HEK293 (cell line): ENCODE measurements at regions not wholly inside any gene's neighbourhood (a gene's known extent, or its start where the extent isn't known, plus 50 kb on each side); places are given as distances from the start of the nearest gene placed in this dataset.

Source experiments
- CTCF ChIA-PET: fragments of 350-600 bp; formaldehyde crosslinking; extraction: SDS; loops from one replicate; lab custom pipeline; 2021; ENCODE audit warnings: antibody characterized with exemption; lab: Yijun Ruan, JAX
- POLR2A ChIA-PET: fragments of 300-600 bp; formaldehyde crosslinking; extraction: SDS; loops from one replicate; lab custom pipeline; 2020; ENCODE audit warnings: antibody characterized with exemption, inconsistent platforms; lab: Yijun Ruan, JAX
- H3K27ac ChIP-seq: fragments of 200-500 bp; sonication (Bioruptor generic); 2 replicates; pipeline ENCODE4 v1.5.1; 2014; ENCODE audit warnings: low read depth, low read length, control low read depth, inconsistent platforms; ENCODE audit errors: extremely low read depth
- H3K36me3 ChIP-seq, 2 experiments: fragments of 200-500 bp in 1 of 2; sonication (Bioruptor generic) in 1 of 2; 1 replicate in 1 of 2; 2 replicates in 1 of 2; pipeline ENCODE4 v1.5.1; 2014 to 2017; ENCODE audit warnings: inconsistent platforms in 2 of 2, low read length in 2 of 2; ENCODE audit not compliant: control insufficient read depth in 2 of 2, insufficient read depth in 1 of 2
- H3K4me1 ChIP-seq: fragments of 200-500 bp; sonication (Bioruptor generic); 2 replicates; pipeline ENCODE4 v1.5.1; 2014; ENCODE audit warnings: mild to moderate bottlenecking, low read length, inconsistent platforms; ENCODE audit not compliant: control insufficient read depth, insufficient read depth
- H3K4me3 ChIP-seq: 2 replicates; pipeline ENCODE4 v1.5.1; 2011; ENCODE audit warnings: low read depth, mild to moderate bottlenecking, control low read depth, low read length, moderate library complexity
- H3K9me3 ChIP-seq: fragments of 200-500 bp; sonication (Bioruptor generic); 2 replicates; pipeline ENCODE4 v1.5.1; 2014; ENCODE audit warnings: low read depth, low read length, inconsistent platforms; ENCODE audit not compliant: control insufficient read depth, insufficient read depth
- GLI2 ChIP-seq: fragments of 450-650 bp; formaldehyde crosslinking; IDR thresholded peaks from 2 replicates; pipeline ENCODE4; 2017; ENCODE audit warnings: missing biosample characterization, missing genetic modification characterization, low read depth, borderline replicate concordance
- HOXA7 ChIP-seq: sonication (generic); formaldehyde crosslinking; IDR thresholded peaks from 2 replicates; pipeline ENCODE4 v1.8.1; 2022; ENCODE audit warnings: missing genetic modification reagents, borderline replicate concordance
- IKZF3 ChIP-seq: fragments of 450-650 bp; IDR thresholded peaks from 2 replicates; pipeline ENCODE4 v1.5.0; 2018; ENCODE audit warnings: missing biosample characterization, mild to moderate bottlenecking, missing genetic modification characterization, moderate library complexity
- OVOL3 ChIP-seq: fragments of 450-650 bp; formaldehyde crosslinking; IDR thresholded peaks from 2 replicates; pipeline ENCODE4 v1.5.1; 2016; ENCODE audit warnings: missing biosample characterization, missing genetic modification characterization
- REPIN1 ChIP-seq: fragments of 450-650 bp; formaldehyde crosslinking; IDR thresholded peaks from 2 replicates; pipeline ENCODE4 v1.5.1; 2017; ENCODE audit warnings: missing biosample characterization, missing genetic modification characterization, low read depth
- SCRT1 ChIP-seq: fragments of 450-650 bp; formaldehyde crosslinking; IDR thresholded peaks from 2 replicates; pipeline ENCODE4 v1.5.1; 2016; ENCODE audit warnings: missing biosample characterization, missing genetic modification characterization, borderline replicate concordance
- SP7 ChIP-seq: fragments of 450-650 bp; formaldehyde crosslinking; IDR thresholded peaks from 2 replicates; pipeline ENCODE4 v1.5.1; 2016; ENCODE audit warnings: missing biosample characterization, missing genetic modification characterization
- WT1 ChIP-seq: fragments of 450-650 bp; formaldehyde crosslinking; IDR thresholded peaks from 2 replicates; pipeline ENCODE4 v1.5.1; 2016; ENCODE audit warnings: missing biosample characterization, missing genetic modification characterization
- YY1 ChIP-seq: fragments of 450-650 bp; formaldehyde crosslinking; IDR thresholded peaks from 2 replicates; pipeline ENCODE4 v1.5.1; 2018; ENCODE audit warnings: missing biosample characterization, missing genetic modification characterization
- ZNF146 ChIP-seq: fragments of 450-650 bp; formaldehyde crosslinking; IDR thresholded peaks from 2 replicates; pipeline ENCODE4 v1.5.1; 2016; ENCODE audit warnings: missing biosample characterization, missing genetic modification characterization
- ZNF175 ChIP-seq: fragments of 450-650 bp; formaldehyde crosslinking; IDR thresholded peaks from 2 replicates; pipeline ENCODE4 v1.5.1; 2016; ENCODE audit warnings: missing biosample characterization, missing genetic modification characterization
- ZNF214 ChIP-seq: fragments of 450-650 bp; formaldehyde crosslinking; IDR thresholded peaks from 2 replicates; pipeline ENCODE4 v1.5.1; 2017; ENCODE audit warnings: missing biosample characterization, mild to moderate bottlenecking, missing genetic modification characterization, borderline replicate concordance
- ZNF292 ChIP-seq: fragments of 450-650 bp; formaldehyde crosslinking; IDR thresholded peaks from 2 replicates; pipeline ENCODE4 v1.5.1; 2016; ENCODE audit warnings: low read depth, missing biosample characterization, missing genetic modification characterization, borderline replicate concordance
- ZNF324 ChIP-seq: fragments of 450-650 bp; formaldehyde crosslinking; IDR thresholded peaks from 2 replicates; pipeline ENCODE4 v1.5.1; 2016; ENCODE audit warnings: missing biosample characterization, missing genetic modification characterization
- ZNF366 ChIP-seq: fragments of 450-650 bp; formaldehyde crosslinking; conservative IDR thresholded peaks from 2 replicates; pipeline ENCODE4 v1.5.1; 2016; ENCODE audit warnings: missing biosample characterization, missing genetic modification characterization
- ZNF416 ChIP-seq: fragments of 450-650 bp; formaldehyde crosslinking; IDR thresholded peaks from 2 replicates; pipeline ENCODE4 v1.5.1; 2016; ENCODE audit warnings: missing biosample characterization, missing genetic modification characterization
- ZNF426 ChIP-seq: fragments of 450-650 bp; formaldehyde crosslinking; IDR thresholded peaks from 2 replicates; pipeline ENCODE4 v1.5.1; 2017; ENCODE audit warnings: missing biosample characterization, missing genetic modification characterization, mild to moderate bottlenecking, inconsistent platforms, moderate library complexity
- ZNF521 ChIP-seq: fragments of 450-650 bp; formaldehyde crosslinking; IDR thresholded peaks from 2 replicates; pipeline ENCODE4 v1.5.1; 2017; ENCODE audit warnings: missing biosample characterization, mild to moderate bottlenecking, missing genetic modification characterization
- ZNF548 ChIP-seq: fragments of 450-650 bp; formaldehyde crosslinking; IDR thresholded peaks from 2 replicates; pipeline ENCODE4 v1.5.1; 2016; ENCODE audit warnings: missing biosample characterization, missing genetic modification characterization
- ZNF658 ChIP-seq: fragments of 450-650 bp; formaldehyde crosslinking; IDR thresholded peaks from 2 replicates; pipeline ENCODE4; 2016; ENCODE audit warnings: missing biosample characterization, missing genetic modification characterization
- ZNF76 ChIP-seq: fragments of 450-650 bp; formaldehyde crosslinking; IDR thresholded peaks from 2 replicates; pipeline ENCODE4; 2016; ENCODE audit warnings: low read depth, missing biosample characterization, missing genetic modification characterization, borderline replicate concordance
- ZNF830 ChIP-seq: fragments of 450-650 bp; IDR thresholded peaks from 2 replicates; pipeline ENCODE4 v1.5.0; 2018; ENCODE audit warnings: missing biosample characterization, missing genetic modification characterization, low read depth, mild to moderate bottlenecking, moderate library complexity
- TF ChIP-seq, protein P1 (sequence below): fragments of 450-650 bp; formaldehyde crosslinking; IDR thresholded peaks from 2 replicates; pipeline ENCODE4 v1.5.1; 2016; ENCODE audit warnings: missing biosample characterization, missing genetic modification characterization
- TF ChIP-seq, protein P2 (sequence below): fragments of 450-650 bp; formaldehyde crosslinking; IDR thresholded peaks from 2 replicates; pipeline ENCODE4 v1.5.1; 2016; ENCODE audit warnings: missing biosample characterization, missing genetic modification characterization
- TF ChIP-seq, protein P3 (sequence below): fragments of 450-650 bp; formaldehyde crosslinking; IDR thresholded peaks from 2 replicates; pipeline ENCODE4 v1.5.1; 2016; ENCODE audit warnings: missing biosample characterization, missing genetic modification characterization
- TF ChIP-seq, protein P4 (sequence below): sonication (generic); formaldehyde crosslinking; IDR thresholded peaks from 2 replicates; pipeline ENCODE4 v1.8.1; 2022; ENCODE audit warnings: mild to moderate bottlenecking, moderate library complexity, missing genetic modification reagents
- TF ChIP-seq, protein P5 (sequence below): fragments of 450-650 bp; formaldehyde crosslinking; IDR thresholded peaks from 2 replicates; pipeline ENCODE4 v1.5.1; 2016; ENCODE audit warnings: missing biosample characterization, missing genetic modification characterization

DNA sequence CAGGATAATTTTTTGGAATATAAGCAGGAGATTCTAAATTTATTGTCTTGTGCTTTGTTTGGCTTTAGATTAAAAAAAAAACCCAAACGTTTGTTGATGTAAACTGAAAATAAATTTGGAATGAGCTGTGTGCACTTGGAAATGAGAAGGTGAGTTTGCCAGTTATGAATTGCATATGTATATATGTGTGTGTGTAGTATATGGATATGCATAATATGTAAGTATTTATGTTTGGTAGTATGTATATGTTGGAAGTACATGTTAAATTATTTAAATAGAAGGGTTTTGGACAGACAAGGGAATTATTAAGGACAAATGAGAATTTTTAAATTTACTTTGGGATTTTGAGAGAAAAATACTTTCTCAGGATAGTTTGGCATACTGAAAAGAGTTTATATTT is 265.8 kb upstream of the CNTN3 start:
- TF ChIP-seq SP7 (tag by site-specific recombination) (no peak), OVOL3 (tag by site-specific recombination) (no peak), ZNF146 (tag by site-specific recombination) (no peak), ZNF426 (tag by site-specific recombination) (no peak), ZNF324 (no peak), SCRT1 (no peak), GLI2 (tag by site-specific recombination) (no peak), ZNF292 (tag by site-specific recombination) (no peak), ZNF76 (no peak), ZNF366 (tag by site-specific recombination) (no peak), ZNF521 (tag by site-specific recombination) (no peak), IKZF3 (tag by site-specific recombination) (no peak), ZNF658 (no peak), YY1 (tag by site-specific recombination) (no peak)
- TF ChIP-seq, protein P1, sequence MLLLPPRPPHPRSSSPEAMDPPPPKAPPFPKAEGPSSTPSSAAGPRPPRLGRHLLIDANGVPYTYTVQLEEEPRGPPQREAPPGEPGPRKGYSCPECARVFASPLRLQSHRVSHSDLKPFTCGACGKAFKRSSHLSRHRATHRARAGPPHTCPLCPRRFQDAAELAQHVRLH (tag by site-specific recombination) = no peak
- TF ChIP-seq, protein P2, sequence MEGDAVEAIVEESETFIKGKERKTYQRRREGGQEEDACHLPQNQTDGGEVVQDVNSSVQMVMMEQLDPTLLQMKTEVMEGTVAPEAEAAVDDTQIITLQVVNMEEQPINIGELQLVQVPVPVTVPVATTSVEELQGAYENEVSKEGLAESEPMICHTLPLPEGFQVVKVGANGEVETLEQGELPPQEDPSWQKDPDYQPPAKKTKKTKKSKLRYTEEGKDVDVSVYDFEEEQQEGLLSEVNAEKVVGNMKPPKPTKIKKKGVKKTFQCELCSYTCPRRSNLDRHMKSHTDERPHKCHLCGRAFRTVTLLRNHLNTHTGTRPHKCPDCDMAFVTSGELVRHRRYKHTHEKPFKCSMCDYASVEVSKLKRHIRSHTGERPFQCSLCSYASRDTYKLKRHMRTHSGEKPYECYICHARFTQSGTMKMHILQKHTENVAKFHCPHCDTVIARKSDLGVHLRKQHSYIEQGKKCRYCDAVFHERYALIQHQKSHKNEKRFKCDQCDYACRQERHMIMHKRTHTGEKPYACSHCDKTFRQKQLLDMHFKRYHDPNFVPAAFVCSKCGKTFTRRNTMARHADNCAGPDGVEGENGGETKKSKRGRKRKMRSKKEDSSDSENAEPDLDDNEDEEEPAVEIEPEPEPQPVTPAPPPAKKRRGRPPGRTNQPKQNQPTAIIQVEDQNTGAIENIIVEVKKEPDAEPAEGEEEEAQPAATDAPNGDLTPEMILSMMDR (tag by site-specific recombination) = no peak
- TF ChIP-seq, protein P3, sequence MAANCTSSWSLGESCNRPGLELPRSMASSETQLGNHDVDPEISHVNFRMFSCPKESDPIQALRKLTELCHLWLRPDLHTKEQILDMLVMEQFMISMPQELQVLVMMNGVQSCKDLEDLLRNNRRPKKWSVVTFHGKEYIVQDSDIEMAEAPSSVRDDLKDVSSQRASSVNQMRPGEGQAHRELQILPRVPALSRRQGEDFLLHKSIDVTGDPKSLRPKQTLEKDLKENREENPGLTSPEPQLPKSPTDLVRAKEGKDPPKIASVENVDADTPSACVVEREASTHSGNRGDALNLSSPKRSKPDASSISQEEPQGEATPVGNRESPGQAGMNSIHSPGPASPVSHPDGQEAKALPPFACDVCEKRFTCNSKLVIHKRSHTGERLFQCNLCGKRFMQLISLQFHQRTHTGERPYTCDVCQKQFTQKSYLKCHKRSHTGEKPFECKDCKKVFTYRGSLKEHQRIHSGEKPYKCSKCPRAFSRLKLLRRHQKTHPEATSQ = no peak
- TF ChIP-seq, protein P4, sequence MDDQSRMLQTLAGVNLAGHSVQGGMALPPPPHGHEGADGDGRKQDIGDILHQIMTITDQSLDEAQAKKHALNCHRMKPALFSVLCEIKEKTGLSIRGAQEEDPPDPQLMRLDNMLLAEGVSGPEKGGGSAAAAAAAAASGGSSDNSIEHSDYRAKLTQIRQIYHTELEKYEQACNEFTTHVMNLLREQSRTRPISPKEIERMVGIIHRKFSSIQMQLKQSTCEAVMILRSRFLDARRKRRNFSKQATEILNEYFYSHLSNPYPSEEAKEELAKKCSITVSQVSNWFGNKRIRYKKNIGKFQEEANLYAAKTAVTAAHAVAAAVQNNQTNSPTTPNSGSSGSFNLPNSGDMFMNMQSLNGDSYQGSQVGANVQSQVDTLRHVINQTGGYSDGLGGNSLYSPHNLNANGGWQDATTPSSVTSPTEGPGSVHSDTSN = no peak
- no peak overlapping the region for H3K4me3 ChIP-seq
- no peak overlapping the region for H3K27ac ChIP-seq
- POLR2A ChIA-PET = interaction anchor here (0.6 kb wide), 1 partner anchor 10 kb away, joined by 3 read pairs; no protein-coding TSS in a partner anchor
- no peaks in the 10 kb centered on the region for H3K4me1 ChIP-seq
- CTCF ChIA-PET = no interaction called here
- no peaks in the 10 kb centered on the region for H3K36me3 ChIP-seq
- no peaks in the 10 kb centered on the region for H3K9me3 ChIP-seq

DNA sequence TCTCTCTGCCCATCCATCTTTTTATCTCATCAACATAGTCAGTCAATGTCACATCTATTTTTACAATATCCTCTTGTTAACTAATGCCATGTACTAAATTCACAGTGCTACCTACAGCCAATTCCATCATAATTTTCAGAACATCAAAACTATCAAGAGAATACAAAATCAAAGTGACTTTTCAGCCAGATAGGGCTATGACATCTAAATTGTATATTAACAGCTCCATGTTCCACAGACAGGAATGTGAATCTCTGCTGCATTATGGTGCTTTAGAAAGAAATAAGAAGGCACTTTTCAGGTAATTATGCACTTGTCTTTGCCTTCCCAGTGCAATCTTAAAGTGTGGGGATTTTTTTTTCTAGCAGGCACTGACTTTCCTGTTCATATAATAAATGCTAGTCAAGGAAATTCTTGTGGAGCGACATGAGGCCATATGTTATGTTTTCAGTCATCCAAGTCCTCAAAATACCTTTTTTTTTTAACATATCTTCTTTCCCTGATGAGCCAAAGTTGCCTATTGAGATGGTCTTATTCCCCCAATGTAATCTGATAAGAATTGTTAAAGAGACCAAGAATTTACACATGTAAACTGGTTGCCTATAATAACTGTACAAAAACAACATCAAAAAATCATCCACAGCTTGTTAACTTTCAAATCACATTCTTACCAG is 252.0 kb upstream of the CNTN3 start:
- Histone ChIP-seq H3K9me3 (no peaks in the 10 kb centered on the region), H3K36me3 (no peaks in the 10 kb centered on the region), H3K4me3 (no peak overlapping the region), H3K4me1 (no peaks in the 10 kb centered on the region), H3K27ac (no peak overlapping the region)
- CTCF ChIA-PET = no interaction called here
- POLR2A ChIA-PET = no interaction called here
- TF ChIP-seq ZNF214 (tag by site-specific recombination) (no peak), HOXA7 (no peak), ZNF548 (tag by site-specific recombination) (no peak), ZNF416 (no peak), ZNF175 (no peak), ZNF658 (no peak), SCRT1 (no peak), IKZF3 (tag by site-specific recombination) (no peak), WT1 (no peak), REPIN1 (tag by site-specific recombination) (no peak), ZNF830 (tag by site-specific recombination) (no peak)
- TF ChIP-seq, protein P5, sequence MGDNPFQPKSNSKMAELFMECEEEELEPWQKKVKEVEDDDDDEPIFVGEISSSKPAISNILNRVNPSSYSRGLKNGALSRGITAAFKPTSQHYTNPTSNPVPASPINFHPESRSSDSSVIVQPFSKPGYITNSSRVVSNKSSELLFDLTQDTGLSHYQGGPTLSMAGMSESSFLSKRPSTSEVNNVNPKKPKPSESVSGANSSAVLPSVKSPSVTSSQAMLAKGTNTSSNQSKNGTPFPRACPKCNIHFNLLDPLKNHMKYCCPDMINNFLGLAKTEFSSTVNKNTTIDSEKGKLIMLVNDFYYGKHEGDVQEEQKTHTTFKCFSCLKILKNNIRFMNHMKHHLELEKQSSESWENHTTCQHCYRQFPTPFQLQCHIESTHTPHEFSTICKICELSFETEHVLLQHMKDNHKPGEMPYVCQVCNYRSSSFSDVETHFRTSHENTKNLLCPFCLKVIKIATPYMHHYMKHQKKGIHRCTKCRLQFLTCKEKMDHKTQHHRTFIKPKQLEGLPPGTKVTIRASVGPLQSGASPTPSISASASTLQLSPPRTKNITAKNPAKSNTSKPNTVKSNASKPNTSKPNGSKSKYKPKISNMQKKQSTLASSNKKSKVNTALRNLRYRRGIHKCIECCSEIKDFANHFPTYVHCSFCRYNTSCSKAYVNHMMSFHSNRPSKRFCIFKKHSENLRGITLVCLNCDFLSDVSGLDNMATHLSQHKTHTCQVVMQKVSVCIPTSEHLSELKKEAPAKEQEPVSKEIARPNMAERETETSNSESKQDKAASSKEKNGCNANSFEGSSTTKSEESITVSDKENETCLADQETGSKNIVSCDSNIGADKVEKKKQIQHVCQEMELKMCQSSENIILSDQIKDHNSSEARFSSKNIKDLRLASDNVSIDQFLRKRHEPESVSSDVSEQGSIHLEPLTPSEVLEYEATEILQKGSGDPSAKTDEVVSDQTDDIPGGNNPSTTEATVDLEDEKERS = no peak
